HG03342 (cell line): ENCODE measurements at regions not wholly inside any gene's neighbourhood (a gene's known extent, or its start where the extent isn't known, plus 50 kb on each side); places are given as distances from the start of the nearest gene placed in this dataset.

ENCODE experiments used
- ATAC-seq: cut with Tn5 transposase; IDR thresholded peaks from one replicate; pipeline ENCODE4 v1.9.1; 2021; ENCODE audit warnings: mild to moderate bottlenecking, moderate library complexity; ENCODE audit not compliant: unreplicated experiment

- no peak for ATAC-seq
Measured at GRCh38 chr1:4853904-4854303, 199.5 kb downstream of the AJAP1 start.

GRCh38 chr1:4851385-4852065 is 197.1 kb downstream of the AJAP1 start:
- ATAC-seq, result no peak

GRCh38 chr1:4848431-4848830 is 194.0 kb downstream of the AJAP1 start:
- ATAC-seq, result no peak

DNA sequence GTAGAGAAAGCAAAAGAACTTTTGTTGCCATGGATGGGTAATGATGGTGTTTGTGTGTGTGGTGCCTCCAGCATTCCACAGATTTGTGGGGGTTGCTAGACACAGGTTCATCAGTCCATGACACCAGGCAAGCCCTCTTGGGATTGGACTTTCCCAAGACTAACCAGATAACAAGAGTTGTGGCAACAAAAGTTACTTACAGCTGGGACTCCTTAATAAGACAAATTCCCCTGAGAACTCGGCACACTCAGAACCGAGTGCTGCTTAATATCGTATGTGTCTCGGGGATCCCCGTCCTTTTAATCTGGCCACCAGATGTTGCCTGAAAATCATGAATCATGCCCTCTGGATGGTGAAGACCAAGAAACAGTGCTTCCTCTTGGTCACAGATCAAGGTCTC is 193.3 kb downstream of the AJAP1 start:
- no peak for ATAC-seq
